GM23338 (cell line): ENCODE measurements at regions not wholly inside any gene's neighbourhood (a gene's known extent, or its start where the extent isn't known, plus 50 kb on each side); places are given as distances from the start of the nearest gene placed in this dataset.

Experiments
- CREB1 ChIP-seq: fragments of 250-450 bp; sonication (Bioruptor Pico); IDR thresholded peaks from 2 replicates; pipeline ENCODE4 v1.5.0; 2020; ENCODE audit warnings: low read depth, mild to moderate bottlenecking, moderate library complexity
- ETS1 ChIP-seq: IDR thresholded peaks from 2 replicates; pipeline ENCODE4 v1.6.1; 2016; ENCODE audit warnings: antibody characterized with exemption
- EZH2 ChIP-seq: fragments of 200-600 bp; sonication (generic); IDR thresholded peaks from one replicate; pipeline ENCODE4 v1.8.0; 2017; ENCODE audit warnings: antibody characterized with exemption, mild to moderate bottlenecking, low read depth; ENCODE audit not compliant: unreplicated experiment
- EZH2phosphoT487 ChIP-seq: fragments of 200-600 bp; sonication (generic); IDR thresholded peaks from one replicate; pipeline ENCODE4 v1.8.1; 2018; ENCODE audit warnings: antibody characterized with exemption; ENCODE audit not compliant: unreplicated experiment
- JUNB ChIP-seq: IDR thresholded peaks from one replicate; pipeline ENCODE4 v1.6.1; 2016; ENCODE audit warnings: antibody characterized with exemption; ENCODE audit not compliant: unreplicated experiment
- NANOG ChIP-seq: IDR thresholded peaks from 2 replicates; pipeline ENCODE4 v1.6.1; 2016; ENCODE audit warnings: antibody characterized with exemption, borderline replicate concordance
- POLR2AphosphoS5 ChIP-seq: IDR thresholded peaks from 2 replicates; pipeline ENCODE4 v1.6.1; 2016; ENCODE audit warnings: antibody characterized with exemption, low read depth
- ZNF114 ChIP-seq: fragments of 250-450 bp; sonication (Bioruptor Pico); IDR thresholded peaks from 2 replicates; pipeline ENCODE4 v1.5.0; 2020; ENCODE audit warnings: mild to moderate bottlenecking, moderate library complexity
- ZNF331 ChIP-seq: fragments of 250-450 bp; sonication (Bioruptor Pico); IDR thresholded peaks from 2 replicates; pipeline ENCODE4 v1.5.0; 2020; ENCODE audit warnings: low read depth, mild to moderate bottlenecking, moderate library complexity
- TF ChIP-seq, protein P1 (sequence below), 2 experiments: fragments of 200-600 bp in 1 of 2; sonication (generic) in 1 of 2; conservative IDR thresholded peaks; 2 replicates each; pipeline versions ENCODE4 v1.5.1 to v1.6.1; 2016 to 2017; ENCODE audit warnings: antibody characterized with exemption in 2 of 2, low read depth in 2 of 2, mild to moderate bottlenecking in 2 of 2, moderate library complexity in 1 of 2
- TF ChIP-seq, protein P2 (sequence below): IDR thresholded peaks from one replicate; pipeline ENCODE4 v1.6.1; 2018; ENCODE audit warnings: antibody characterized with exemption; ENCODE audit not compliant: unreplicated experiment

DNA sequence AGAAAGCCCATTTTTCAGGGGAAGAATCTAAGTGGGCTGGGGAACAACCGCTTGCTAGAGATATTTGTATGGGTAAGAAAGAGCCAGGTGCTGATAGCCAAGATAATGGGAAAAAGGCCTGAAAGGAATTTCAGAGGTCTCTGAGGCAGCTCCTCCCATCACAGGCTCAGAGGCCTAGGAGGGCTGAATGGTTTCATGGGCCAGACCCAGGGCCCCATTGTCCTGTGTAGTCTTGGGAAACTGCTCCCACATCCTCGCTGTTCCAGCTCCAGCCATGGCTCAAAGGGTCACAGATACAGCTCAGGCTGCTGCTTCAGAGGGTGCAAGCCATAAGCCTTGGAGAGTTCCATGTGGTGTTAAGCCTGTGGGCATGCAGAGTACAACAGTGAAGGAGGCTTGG lies 73.2 kb upstream of the ARHGAP20 start:
- TF ChIP-seq, protein P1, sequence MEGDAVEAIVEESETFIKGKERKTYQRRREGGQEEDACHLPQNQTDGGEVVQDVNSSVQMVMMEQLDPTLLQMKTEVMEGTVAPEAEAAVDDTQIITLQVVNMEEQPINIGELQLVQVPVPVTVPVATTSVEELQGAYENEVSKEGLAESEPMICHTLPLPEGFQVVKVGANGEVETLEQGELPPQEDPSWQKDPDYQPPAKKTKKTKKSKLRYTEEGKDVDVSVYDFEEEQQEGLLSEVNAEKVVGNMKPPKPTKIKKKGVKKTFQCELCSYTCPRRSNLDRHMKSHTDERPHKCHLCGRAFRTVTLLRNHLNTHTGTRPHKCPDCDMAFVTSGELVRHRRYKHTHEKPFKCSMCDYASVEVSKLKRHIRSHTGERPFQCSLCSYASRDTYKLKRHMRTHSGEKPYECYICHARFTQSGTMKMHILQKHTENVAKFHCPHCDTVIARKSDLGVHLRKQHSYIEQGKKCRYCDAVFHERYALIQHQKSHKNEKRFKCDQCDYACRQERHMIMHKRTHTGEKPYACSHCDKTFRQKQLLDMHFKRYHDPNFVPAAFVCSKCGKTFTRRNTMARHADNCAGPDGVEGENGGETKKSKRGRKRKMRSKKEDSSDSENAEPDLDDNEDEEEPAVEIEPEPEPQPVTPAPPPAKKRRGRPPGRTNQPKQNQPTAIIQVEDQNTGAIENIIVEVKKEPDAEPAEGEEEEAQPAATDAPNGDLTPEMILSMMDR (conservative IDR thresholded peaks at IDR 0.05; ENCODE audit: low read depth in 2 of 2) = no peak
- no peak for TF ChIP-seq EZH2
- TF ChIP-seq, protein P2, sequence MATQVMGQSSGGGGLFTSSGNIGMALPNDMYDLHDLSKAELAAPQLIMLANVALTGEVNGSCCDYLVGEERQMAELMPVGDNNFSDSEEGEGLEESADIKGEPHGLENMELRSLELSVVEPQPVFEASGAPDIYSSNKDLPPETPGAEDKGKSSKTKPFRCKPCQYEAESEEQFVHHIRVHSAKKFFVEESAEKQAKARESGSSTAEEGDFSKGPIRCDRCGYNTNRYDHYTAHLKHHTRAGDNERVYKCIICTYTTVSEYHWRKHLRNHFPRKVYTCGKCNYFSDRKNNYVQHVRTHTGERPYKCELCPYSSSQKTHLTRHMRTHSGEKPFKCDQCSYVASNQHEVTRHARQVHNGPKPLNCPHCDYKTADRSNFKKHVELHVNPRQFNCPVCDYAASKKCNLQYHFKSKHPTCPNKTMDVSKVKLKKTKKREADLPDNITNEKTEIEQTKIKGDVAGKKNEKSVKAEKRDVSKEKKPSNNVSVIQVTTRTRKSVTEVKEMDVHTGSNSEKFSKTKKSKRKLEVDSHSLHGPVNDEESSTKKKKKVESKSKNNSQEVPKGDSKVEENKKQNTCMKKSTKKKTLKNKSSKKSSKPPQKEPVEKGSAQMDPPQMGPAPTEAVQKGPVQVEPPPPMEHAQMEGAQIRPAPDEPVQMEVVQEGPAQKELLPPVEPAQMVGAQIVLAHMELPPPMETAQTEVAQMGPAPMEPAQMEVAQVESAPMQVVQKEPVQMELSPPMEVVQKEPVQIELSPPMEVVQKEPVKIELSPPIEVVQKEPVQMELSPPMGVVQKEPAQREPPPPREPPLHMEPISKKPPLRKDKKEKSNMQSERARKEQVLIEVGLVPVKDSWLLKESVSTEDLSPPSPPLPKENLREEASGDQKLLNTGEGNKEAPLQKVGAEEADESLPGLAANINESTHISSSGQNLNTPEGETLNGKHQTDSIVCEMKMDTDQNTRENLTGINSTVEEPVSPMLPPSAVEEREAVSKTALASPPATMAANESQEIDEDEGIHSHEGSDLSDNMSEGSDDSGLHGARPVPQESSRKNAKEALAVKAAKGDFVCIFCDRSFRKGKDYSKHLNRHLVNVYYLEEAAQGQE = no peak
- TF ChIP-seq POLR2AphosphoS5 = no peak
- no peak for TF ChIP-seq EZH2phosphoT487
- no peak for TF ChIP-seq ZNF114 (CRISPR knock-in tag)
- TF ChIP-seq NANOG = no peak
- no peak for TF ChIP-seq CREB1 (CRISPR knock-in tag)
- TF ChIP-seq ETS1 = no peak
- no peak for TF ChIP-seq ZNF331 (CRISPR knock-in tag)
- TF ChIP-seq JUNB = no peak
